Peyer's patch (tissue), 4 donors: ENCODE measurements at regions not wholly inside any gene's neighbourhood (a gene's known extent, or its start where the extent isn't known, plus 50 kb on each side); places are given as distances from the start of the nearest gene placed in this dataset.

Source experiments
- DNase-seq, 3 donors: peaks; one replicate each; pipeline ENCODE4 v3.0.0-alpha.2; 2017 to 2019
- H3K27ac ChIP-seq, 4 donors: fragments of 200-600 bp; sonication (generic); one replicate each; pipeline ENCODE4 v1.5.1; 2016 to 2019
- H3K27me3 ChIP-seq, 2 donors: fragments of 200-600 bp; sonication (generic); one replicate each; pipeline ENCODE4 v1.5.1; 2019
- H3K36me3 ChIP-seq, 3 donors: fragments of 200-600 bp; sonication (generic); one replicate each; pipeline ENCODE4 v1.5.1; 2016 to 2019
- H3K4me1 ChIP-seq, 4 donors: fragments of 200-600 bp; sonication (generic); one replicate each; pipeline ENCODE4 v1.5.1; 2016 to 2019
- H3K4me3 ChIP-seq, 4 donors: fragments of 200-600 bp; sonication (generic); 1 replicate in 3 of 4; 2 replicates in 1 of 4; pipeline ENCODE4 v1.5.1; 2016 to 2019; ENCODE audit warnings: mild to moderate bottlenecking in 1 of 4
- H3K9me3 ChIP-seq, 4 donors: fragments of 200-600 bp; sonication (generic); one replicate each; pipeline ENCODE4 v1.5.1; 2016 to 2019; ENCODE audit warnings: mild to moderate bottlenecking in 1 of 4
- CTCF ChIP-seq, 6 experiments: fragments of 450-650 bp in 4 of 6; fragments of 200-600 bp in 2 of 6; sonication (generic) in 1 of 6; IDR thresholded peaks; one replicate each; pipeline ENCODE4 v1.5.1; 2017 to 2019; ENCODE audit warnings: antibody characterized with exemption in 6 of 6, mild to moderate bottlenecking in 3 of 6, moderate library complexity in 1 of 6
- POLR2A ChIP-seq, 2 donors: fragments of 450-650 bp; IDR thresholded peaks; one replicate each; pipeline ENCODE4 v1.5.1; 2017; ENCODE audit warnings: antibody characterized with exemption in 2 of 2, mild to moderate bottlenecking in 2 of 2, moderate library complexity in 2 of 2

DNA sequence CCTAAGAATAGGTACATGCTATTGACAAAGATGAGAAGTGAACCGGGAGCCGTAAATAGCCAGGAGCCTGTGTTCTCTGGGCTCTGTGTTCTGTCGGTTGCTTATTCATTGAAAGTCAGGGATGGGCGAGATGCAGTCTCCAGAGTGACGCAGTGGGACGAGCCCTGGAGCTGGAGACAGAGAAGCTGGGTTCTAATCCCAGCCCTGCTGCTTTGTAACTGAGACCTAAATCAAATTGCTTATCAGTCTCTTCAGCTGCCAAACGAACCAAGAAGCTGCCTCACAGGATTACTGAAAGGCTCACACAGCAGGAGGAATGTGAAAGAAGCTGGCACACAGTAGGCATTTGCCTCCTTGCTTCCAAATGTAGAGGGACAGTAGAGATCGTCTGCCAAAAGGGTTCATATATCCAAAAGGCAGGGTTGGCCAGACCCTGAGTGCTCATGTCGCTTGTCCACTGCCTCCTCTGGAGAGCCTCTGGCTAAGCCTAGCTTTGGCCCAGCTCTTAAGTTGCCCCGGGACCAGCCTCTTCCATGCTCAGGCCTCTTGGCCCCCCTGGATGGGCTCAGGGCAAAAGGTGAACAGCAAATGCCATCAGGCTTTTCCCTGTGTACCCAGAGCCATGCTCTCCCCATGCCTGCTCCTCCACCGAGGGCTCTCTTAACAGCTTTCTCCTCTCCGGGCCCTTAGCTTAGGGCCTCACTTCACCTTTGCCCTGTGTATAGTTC, 134.2 kb upstream of the IPO9 start:
- DNase-seq, result peak in 1 of 3 donors; percentile 35
- TF ChIP-seq CTCF (IDR thresholded peaks at IDR 0.05) (no peak), POLR2A (IDR thresholded peaks at IDR 0.05) (no peak)
- H3K27ac ChIP-seq, result no peak overlapping the region
- H3K27me3 ChIP-seq, result no peaks in the 10 kb centered on the region
- H3K4me3 ChIP-seq, result no peak overlapping the region
- no peaks in the 10 kb centered on the region for H3K36me3 ChIP-seq
- H3K4me1 ChIP-seq, result peaks cover 0 to 32% (median 0%) of the 10 kb centered on the region in 4 donors
- H3K9me3 ChIP-seq, result no peaks in the 10 kb centered on the region

DNA sequence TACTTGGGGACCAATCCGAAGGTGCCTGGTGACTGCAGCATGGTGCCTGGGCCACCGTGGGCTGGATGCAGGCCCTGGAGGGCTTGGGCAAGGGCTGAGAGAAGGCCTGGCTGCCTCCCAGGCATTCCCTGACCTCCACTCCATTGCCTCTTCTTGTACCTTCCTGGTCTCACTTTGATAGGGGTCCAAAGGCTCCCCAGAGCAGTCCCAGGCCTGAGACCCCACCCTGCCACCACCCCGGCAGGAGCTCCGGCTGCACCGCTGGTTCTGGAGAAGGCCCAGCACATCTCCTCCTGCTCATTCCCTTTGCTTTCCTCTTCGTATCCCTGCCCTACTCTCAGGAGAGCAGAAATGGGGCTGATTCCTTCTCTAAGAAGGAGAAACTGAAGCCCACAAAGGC, 133.3 kb upstream of the IPO9 start:
- H3K27me3 ChIP-seq, result no peaks in the 10 kb centered on the region
- no peak for DNase-seq
- peaks cover 0 to 32% (median 0%) of the 10 kb centered on the region in 4 donors for H3K4me1 ChIP-seq
- TF ChIP-seq CTCF (IDR thresholded peaks at IDR 0.05) (no peak), POLR2A (IDR thresholded peaks at IDR 0.05) (no peak)
- H3K4me3 ChIP-seq, result no peak overlapping the region
- no peaks in the 10 kb centered on the region for H3K36me3 ChIP-seq
- H3K27ac ChIP-seq, result peak overlapping the region in 1 of 4 donors; percentile 35
- H3K9me3 ChIP-seq, result no peaks in the 10 kb centered on the region

DNA sequence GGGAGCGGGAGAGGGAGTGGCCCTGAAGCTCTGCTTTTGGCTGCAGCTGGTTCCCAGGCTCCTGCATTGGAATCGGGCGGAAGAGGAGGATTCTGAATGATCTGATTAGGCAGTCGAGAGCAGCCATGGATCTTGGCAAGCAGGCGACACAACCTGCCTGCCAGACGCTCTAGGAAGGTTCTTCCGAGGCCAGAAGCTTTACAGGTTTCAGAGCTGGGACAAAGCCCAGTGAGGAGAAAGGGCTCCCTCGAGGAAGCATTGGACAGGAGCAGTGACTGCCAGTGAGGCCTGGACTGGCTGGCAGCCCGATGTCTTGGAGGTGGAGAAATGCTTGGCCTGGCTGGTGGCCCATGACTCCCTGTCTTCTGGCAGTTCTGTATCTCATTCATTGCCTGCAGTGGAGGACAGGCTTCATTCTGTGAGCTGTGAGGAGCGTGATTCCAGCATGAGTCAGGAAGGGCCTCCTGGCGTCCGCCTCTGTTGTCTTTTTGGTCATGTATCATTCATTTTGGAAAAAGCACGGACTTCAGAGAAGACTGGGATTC, 132.7 kb upstream of the IPO9 start:
- TF ChIP-seq POLR2A (IDR thresholded peaks at IDR 0.05) (no peak), CTCF (IDR thresholded peaks at IDR 0.05) (no peak)
- Histone ChIP-seq H3K27me3 (no peaks in the 10 kb centered on the region), H3K27ac (peak overlapping the region in 1 of 4 donors; percentile 35), H3K4me1 (peaks cover 0 to 32% (median 0%) of the 10 kb centered on the region in 4 donors), H3K36me3 (no peaks in the 10 kb centered on the region), H3K4me3 (no peak overlapping the region), H3K9me3 (no peaks in the 10 kb centered on the region)
- DNase-seq, result peak in 1 of 3 donors; percentile 63

DNA sequence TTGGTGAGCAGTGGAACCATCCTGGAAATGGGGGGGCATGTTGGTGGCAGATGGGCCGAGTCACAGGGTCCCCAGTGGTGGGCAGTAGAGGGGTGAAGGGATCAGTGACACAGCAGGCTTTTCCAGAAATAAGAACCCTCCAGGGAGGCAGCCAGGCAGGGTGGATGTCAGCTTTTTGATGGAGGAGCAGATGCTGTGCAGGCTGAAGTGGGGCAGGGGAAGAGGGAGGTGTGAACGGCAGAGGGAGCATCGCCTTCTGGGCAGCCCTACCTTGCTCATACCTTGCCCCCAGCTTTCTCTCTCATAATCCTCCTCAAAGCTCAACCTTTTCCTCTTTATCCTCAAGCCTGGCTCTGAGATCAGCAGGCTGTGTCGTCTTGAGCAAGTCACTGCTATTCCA, 131.8 kb upstream of the IPO9 start:
- Histone ChIP-seq H3K36me3 (no peaks in the 10 kb centered on the region), H3K27ac (no peak overlapping the region), H3K4me3 (no peak overlapping the region), H3K27me3 (no peaks in the 10 kb centered on the region), H3K4me1 (peaks cover 0 to 32% (median 0%) of the 10 kb centered on the region in 4 donors), H3K9me3 (no peaks in the 10 kb centered on the region)
- DNase-seq, result no peak
- TF ChIP-seq POLR2A (IDR thresholded peaks at IDR 0.05), result no peak
- no peak for TF ChIP-seq CTCF (IDR thresholded peaks at IDR 0.05)

GRCh38 chr1:201701831-201702230, 127.1 kb upstream of the IPO9 start:
- Histone ChIP-seq H3K27me3 (no peaks in the 10 kb centered on the region), H3K27ac (no peak overlapping the region), H3K4me3 (no peak overlapping the region), H3K36me3 (no peaks in the 10 kb centered on the region), H3K9me3 (no peaks in the 10 kb centered on the region), H3K4me1 (peaks cover 0 to 9% (median 2%) of the 10 kb centered on the region in 4 donors)
- no peak for TF ChIP-seq POLR2A (IDR thresholded peaks at IDR 0.05)
- no peak for TF ChIP-seq CTCF (IDR thresholded peaks at IDR 0.05)
- DNase-seq, result no peak
